GM21423 (cell line): ENCODE measurements at regions not wholly inside any gene's neighbourhood (a gene's known extent, or its start where the extent isn't known, plus 50 kb on each side); places are given as distances from the start of the nearest gene placed in this dataset.

ENCODE experiments used
- ATAC-seq: cut with Tn5 transposase; IDR thresholded peaks from one replicate; pipeline ENCODE4 v1.9.1; 2021; ENCODE audit warnings: mild to moderate bottlenecking, moderate library complexity; ENCODE audit not compliant: unreplicated experiment

- ATAC-seq = no peak
These were observed 821.3 kb upstream of the TYRP1 start for GRCh38 chr9:11871852-11872251.

GRCh38 chr9:11872471-11872870 lies 820.7 kb upstream of the TYRP1 start:
- no peak for ATAC-seq

- no peak for ATAC-seq
These were observed 818.8 kb upstream of the TYRP1 start for GRCh38 chr9:11874414-11874813.

- no peak for ATAC-seq
These were observed 800.8 kb upstream of the TYRP1 start for GRCh38 chr9:11892401-11892800.

- ATAC-seq = no peak
These were observed 799.9 kb upstream of the TYRP1 start for GRCh38 chr9:11893331-11893730.

GRCh38 chr9:11894136-11894535 lies 799.0 kb upstream of the TYRP1 start:
- ATAC-seq = no peak

- no peak for ATAC-seq
These were observed 790.6 kb upstream of the TYRP1 start for GRCh38 chr9:11902610-11903009.

- no peak for ATAC-seq
These were observed 777.5 kb upstream of the TYRP1 start for GRCh38 chr9:11915699-11916098.

GRCh38 chr9:11928871-11929321 lies 764.3 kb upstream of the TYRP1 start:
- ATAC-seq = no peak

GRCh38 chr9:11931109-11931508 lies 762.1 kb upstream of the TYRP1 start:
- ATAC-seq = no peak

GRCh38 chr9:11931751-11932150 lies 761.4 kb upstream of the TYRP1 start:
- ATAC-seq = no peak

GRCh38 chr9:11933926-11934325 lies 759.3 kb upstream of the TYRP1 start:
- no peak for ATAC-seq

- no peak for ATAC-seq
These were observed 746.7 kb upstream of the TYRP1 start for GRCh38 chr9:11946531-11946930.

GRCh38 chr9:11962327-11962726 lies 730.9 kb upstream of the TYRP1 start:
- ATAC-seq = no peak

- ATAC-seq = no peak
These were observed 726.4 kb upstream of the TYRP1 start for GRCh38 chr9:11966786-11967185.

- no peak for ATAC-seq
These were observed 724.6 kb upstream of the TYRP1 start for GRCh38 chr9:11968631-11969030.

- ATAC-seq = no peak
These were observed 720.2 kb upstream of the TYRP1 start for GRCh38 chr9:11973011-11973410.

- no peak for ATAC-seq
These were observed 719.7 kb upstream of the TYRP1 start for GRCh38 chr9:11973511-11973910.

GRCh38 chr9:11992866-11993265 lies 700.3 kb upstream of the TYRP1 start:
- ATAC-seq = no peak

GRCh38 chr9:12014488-12014887 lies 678.7 kb upstream of the TYRP1 start:
- no peak for ATAC-seq

- no peak for ATAC-seq
These were observed 639.0 kb upstream of the TYRP1 start for GRCh38 chr9:12054235-12054634.

GRCh38 chr9:12056874-12057273 lies 636.3 kb upstream of the TYRP1 start:
- ATAC-seq = no peak

- ATAC-seq = no peak
These were observed 633.1 kb upstream of the TYRP1 start for GRCh38 chr9:12060067-12060466.

GRCh38 chr9:12060811-12061210 lies 632.4 kb upstream of the TYRP1 start:
- no peak for ATAC-seq
